ENCODE measurements at regions not wholly inside any gene's neighbourhood (a gene's known extent, or its start where the extent isn't known, plus 50 kb on each side); places are given as distances from the start of the nearest gene placed in this dataset.

DNA sequence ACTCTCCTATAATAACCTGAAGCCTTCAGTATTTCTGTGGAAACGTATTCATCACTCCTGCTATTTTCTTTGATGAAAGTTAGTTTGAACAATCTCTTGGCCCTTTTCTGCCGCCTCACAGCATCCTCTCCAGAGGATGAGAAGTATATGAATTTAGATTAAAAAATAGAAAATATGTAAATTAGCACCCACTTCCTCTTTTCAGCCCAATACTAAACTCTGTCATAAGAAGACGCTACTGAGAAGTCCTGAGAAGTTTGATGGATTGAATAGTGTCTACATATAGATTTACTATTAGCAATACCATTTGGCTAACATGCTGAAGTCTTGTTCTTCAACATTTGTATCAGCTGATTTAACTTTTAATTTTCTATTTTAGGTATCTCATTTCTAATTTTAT is 526.4 kb upstream of the SPHKAP start:
- DNase-seq (ENCODE audit: low spot score) = no peak

- no peak for DNase-seq (ENCODE audit: low spot score)
Observed at GRCh38 chr2:228705318-228705717, 523.8 kb upstream of the SPHKAP start.

GRCh38 chr2:228703152-228703551 is 521.7 kb upstream of the SPHKAP start:
- no peak for DNase-seq (ENCODE audit: low spot score)

- DNase-seq (ENCODE audit: low spot score) = no peak
Observed at GRCh38 chr2:228701506-228701905, 520.0 kb upstream of the SPHKAP start.

- DNase-seq (ENCODE audit: low spot score) = no peak
Observed at GRCh38 chr2:228700638-228701037, 519.2 kb upstream of the SPHKAP start.

DNA sequence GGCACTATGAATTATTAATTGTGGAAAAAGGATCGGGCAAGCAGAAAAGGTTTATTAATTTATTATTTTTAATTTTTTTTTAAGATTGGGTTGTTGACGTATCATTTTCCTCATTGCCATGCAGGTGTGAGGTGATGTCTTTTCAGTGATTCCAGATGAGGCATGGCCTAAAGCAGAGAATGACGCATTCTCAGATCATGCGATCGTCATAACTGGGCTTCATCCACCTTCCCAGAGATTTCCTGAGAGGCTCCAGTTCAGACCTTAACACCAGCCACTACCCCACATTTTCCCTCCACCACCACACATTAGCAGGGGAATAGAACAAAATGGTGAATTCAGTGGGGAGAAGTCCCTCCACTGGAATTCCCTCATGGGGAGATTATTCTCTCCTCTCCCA is 518.4 kb upstream of the SPHKAP start:
- DNase-seq (ENCODE audit: low spot score) = no peak

- DNase-seq (ENCODE audit: low spot score) = no peak
Observed at GRCh38 chr2:228699400-228699799, 517.9 kb upstream of the SPHKAP start.

DNA sequence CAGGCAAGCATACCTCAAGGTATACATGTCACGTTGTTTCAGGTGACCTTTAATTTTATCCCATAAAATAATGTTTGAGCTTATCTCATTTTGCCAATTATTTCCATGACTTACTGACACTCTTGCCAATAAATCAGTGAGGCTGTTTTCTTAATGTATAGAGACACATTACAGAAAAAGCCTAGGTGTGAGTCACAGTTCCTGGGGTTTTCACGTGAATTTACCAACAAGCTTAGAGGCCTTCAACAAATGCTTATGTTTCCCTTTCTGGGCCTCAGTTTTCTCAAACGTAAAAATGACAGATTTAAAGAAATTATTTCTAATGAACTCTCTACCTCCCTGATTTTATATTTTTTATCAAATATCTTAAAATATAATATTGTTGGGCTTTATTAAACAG is 517.5 kb upstream of the SPHKAP start:
- DNase-seq (ENCODE audit: low spot score) = no peak

DNA sequence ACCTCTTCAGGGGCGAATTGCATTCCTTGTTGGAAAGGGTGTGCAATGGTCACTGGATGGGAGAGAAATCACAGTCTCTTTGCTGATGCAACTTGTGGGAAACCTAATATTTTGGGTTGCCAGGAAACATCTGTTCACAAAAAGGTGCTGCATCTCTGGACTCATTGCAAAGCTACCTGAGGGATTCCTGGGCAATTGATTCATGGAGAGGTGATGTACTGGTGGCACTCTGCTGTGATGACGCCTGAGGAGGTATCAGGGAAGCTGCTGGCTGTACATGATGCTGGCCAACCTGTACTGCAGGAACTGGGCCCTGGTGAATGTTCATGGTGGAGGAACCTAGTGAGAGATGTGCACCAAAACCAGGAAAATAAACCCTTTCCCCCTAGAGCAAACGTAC is 516.0 kb upstream of the SPHKAP start:
- no peak for DNase-seq (ENCODE audit: low spot score)

DNA sequence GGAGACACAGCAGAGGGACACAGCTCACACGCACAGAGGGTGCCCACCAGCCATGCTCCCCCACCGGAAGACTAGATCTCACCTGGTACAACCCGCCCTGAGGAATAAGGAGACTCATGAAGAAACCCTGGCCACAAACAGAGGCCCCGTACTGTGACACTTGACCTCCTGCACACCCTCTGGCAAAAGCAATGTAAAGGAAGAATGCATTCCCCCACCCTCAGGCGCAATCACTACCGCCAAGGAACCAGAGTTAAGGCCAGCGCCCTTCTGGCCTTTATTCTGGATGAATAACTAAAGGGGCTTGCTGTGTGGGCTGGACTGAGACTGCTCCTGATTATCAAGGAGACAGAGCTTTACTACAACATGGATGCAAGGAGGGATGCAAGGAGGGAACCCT is 509.2 kb upstream of the SPHKAP start:
- no peak for DNase-seq (ENCODE audit: low spot score)

- DNase-seq (ENCODE audit: low spot score) = no peak
Observed at GRCh38 chr2:228689053-228689452, 507.6 kb upstream of the SPHKAP start.

DNA sequence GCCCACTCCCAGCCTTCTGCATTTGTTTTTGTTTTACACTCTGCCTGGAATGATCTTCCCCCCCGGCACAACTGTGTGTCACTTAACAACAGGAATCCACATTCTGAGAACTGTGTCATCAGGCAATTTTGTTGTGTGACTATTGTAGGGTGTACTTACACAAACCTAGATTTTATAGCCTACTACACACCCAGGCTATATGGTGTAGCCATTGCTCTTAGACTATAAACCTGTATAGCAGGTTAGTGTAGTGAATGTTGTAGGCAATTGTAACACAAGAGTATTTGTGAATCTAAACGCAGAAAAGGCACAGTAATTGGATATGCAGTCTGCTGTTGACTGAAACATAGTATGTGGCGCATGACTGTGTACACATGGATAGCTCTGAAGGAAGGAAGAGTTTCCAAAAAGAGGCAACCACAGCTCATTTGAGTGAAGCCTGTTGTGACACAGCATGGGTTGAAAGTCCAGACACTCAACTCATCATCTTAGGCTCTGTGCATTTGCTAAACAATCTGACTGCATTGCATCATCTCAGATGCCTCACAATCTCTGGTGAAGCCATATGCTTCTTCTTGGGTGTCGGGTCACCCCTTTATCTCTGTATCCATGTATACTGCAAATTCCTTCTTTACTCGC is 506.6 kb upstream of the SPHKAP start:
- DNase-seq (ENCODE audit: low spot score) = no peak

GRCh38 chr2:228681979-228682378 is 500.5 kb upstream of the SPHKAP start:
- no peak for DNase-seq (ENCODE audit: low spot score)

DNA sequence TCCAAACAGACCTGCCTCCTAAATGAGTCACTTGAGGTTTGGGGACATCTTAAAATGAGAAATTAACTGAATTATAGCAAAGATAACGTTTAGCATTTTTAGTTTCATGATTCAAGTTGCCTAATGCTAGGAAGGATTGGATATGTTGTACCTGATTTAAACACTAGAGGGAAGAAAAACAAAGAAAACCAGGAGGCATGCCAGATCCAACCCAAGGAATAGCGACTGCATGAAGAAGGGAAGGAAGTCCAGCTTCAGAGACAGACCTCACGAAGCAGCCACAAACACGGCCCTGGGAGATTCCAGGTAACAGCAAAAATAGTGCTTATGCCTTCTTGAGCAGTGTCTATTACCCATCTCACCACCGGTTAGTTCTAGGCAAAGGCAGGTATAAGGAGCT is 499.9 kb upstream of the SPHKAP start:
- DNase-seq (ENCODE audit: low spot score) = peak; percentile 27

DNA sequence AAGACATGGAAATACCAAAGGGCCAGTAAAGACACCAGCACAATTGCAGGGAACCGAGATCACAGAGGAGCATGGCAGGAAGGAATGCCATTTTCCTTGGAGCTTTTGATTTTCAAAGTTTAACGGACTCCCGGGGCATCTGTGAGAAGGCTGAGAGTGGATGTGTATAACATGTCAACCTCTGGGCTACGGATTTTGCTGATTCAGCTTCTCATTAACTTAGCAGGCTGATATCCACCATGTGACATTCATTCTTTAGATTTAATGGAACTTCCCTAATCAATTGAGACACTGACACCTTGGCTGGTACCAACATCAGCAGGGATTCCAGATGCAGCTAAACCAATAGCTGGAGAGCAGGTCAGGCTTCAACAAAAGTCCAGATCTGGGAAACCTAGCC is 496.6 kb upstream of the SPHKAP start:
- DNase-seq (ENCODE audit: low spot score) = no peak

DNA sequence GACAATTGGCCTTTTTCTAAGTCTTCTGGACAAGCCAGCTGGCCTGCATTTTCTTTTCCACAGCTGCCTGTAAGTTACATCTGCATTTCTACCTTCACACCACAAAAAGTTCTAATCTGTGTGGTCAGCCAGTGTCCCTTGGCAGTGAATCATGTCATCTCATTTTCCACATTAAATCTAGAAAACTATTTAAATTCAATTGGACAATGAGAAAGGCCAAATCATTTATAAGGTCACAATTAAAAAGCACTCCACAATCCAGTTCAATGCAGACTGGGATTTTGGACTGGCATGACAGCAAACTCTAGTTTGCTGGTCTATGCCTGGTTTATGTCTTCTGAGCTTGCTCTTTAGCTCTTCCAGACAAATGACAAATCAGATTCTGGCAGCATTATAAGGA is 494.2 kb upstream of the SPHKAP start:
- DNase-seq (ENCODE audit: low spot score) = no peak

GRCh38 chr2:228675091-228675490 is 493.6 kb upstream of the SPHKAP start:
- DNase-seq (ENCODE audit: low spot score) = no peak

GRCh38 chr2:228673876-228674554 is 492.5 kb upstream of the SPHKAP start:
- DNase-seq (ENCODE audit: low spot score) = no peak

DNA sequence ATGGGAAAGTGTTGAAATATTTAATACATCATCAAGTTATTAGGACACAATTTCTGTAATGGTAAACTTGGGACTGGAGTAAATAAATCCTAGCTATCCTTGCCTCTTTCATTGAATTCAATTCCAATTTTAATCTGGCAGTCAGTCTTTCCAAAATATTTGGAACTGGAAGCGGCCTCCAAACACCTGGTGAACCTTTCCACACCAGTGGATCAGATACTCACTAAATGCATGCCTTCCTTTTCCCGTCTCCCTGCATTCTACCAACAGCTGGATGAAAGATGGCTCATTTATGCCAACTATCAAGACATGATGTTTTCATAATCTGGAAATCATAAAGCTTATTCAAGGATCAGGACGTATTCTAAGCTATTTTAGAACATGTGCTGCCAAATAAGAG is 488.2 kb upstream of the SPHKAP start:
- no peak for DNase-seq (ENCODE audit: low spot score)

GRCh38 chr2:228665232-228665631 is 483.7 kb upstream of the SPHKAP start:
- no peak for DNase-seq (ENCODE audit: low spot score)

DNA sequence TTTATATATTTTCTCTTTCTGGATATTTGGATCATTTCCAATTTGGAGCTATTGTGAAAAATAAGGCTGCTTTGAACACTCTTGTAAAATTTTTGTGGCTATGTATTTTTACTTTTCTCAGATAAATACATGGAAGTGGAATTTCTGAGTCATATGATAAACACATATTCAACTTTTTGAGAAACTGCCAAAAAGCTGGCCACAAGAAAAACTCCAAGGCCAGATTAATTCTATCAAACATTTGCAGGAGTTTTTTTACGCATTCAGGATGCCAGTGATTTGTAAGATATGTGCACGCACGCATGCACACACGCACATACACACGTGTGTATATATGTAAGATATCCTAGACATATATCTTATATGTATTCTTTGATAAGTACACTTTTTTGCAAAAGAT is 477.5 kb upstream of the SPHKAP start:
- no peak for DNase-seq (ENCODE audit: low spot score)

- peak; percentile 81 for DNase-seq (ENCODE audit: low spot score)
Observed at GRCh38 chr2:228657807-228658402, 476.4 kb upstream of the SPHKAP start.

GRCh38 chr2:228655331-228655730 is 473.8 kb upstream of the SPHKAP start:
- DNase-seq (ENCODE audit: low spot score) = no peak

DNA sequence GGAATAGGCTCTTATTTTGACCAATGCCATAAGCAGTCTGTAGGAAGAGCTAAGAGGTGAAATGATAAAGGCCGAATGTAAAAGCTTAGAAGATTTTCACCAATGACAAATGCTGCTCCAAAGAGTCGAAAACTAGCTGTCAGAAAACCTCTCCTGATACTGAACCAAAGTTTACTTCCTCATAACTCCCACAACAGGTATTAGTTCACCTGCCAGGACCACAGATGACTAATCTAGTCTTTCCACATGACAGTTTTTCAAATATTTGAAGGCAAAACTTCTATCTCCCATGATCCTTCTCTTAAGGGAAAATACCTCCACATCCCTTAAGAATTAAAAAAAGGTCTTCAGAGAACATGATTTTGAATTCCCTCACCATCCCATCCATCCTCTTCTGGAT is 473.2 kb upstream of the SPHKAP start:
- DNase-seq (ENCODE audit: low spot score) = no peak
